ENCODE measurements at regions not wholly inside any gene's neighbourhood (a gene's known extent, or its start where the extent isn't known, plus 50 kb on each side); places are given as distances from the start of the nearest gene placed in this dataset.
A peak's percentile ranks its signal among the peaks of the same experiment; 100 is the strongest.
"Not testable (repeated sequence)": the region's sequence is repeated elsewhere in the genome, so short reads cannot be mapped to it uniquely, and the experiment has no call there.

DNA sequence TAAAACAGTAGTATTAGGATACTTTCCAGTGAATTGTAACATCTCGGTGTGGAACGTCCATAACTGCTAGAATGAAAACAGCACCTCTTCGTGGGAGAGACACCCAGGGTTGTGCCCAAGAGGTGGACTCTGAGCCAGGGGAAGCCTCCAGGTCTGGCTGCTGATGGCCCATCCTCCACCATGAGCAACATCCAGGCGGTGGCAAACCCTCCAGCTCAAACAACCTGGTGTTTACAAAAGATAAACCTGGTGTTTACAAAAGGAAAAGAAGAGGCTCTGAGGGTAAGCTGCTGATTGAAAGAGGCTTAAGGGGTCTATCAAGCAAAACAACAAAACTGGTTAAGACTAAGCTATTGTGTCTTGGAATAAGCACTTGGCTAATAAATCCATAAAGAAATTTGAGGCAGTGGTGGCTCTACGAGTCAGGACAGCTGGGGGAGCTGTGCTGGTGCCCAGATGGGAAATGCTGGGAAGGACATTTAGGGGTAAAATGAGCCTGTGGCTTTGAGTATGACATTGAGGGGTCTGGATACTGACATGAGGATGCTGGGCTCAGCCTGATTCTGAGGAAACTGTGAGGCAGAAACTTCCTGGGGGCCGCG, 909.0 kb downstream of the BRD1 start:
- H3K27ac Mint-ChIP-seq: no peak overlapping the region
- H3K4me3 Mint-ChIP-seq: no peak overlapping the region
- H3K9me3 Mint-ChIP-seq: peaks cover 6% of the 10 kb centered on the region
- DNase-seq: peak; percentile 11
- peaks cover 85% of the 10 kb centered on the region for H3K27me3 Mint-ChIP-seq
- H3K36me3 Mint-ChIP-seq (ENCODE audit: low read depth): no peaks in the 10 kb centered on the region
- no peaks in the 10 kb centered on the region for H3K4me1 Mint-ChIP-seq (ENCODE audit: low read depth)

GRCh38 chr22:48912356-48913066, 915.2 kb downstream of the BRD1 start:
- H3K9me3 Mint-ChIP-seq; DNase-seq; H3K36me3 Mint-ChIP-seq (ENCODE audit: low read depth); H3K4me3 Mint-ChIP-seq; H3K4me1 Mint-ChIP-seq (ENCODE audit: low read depth): not testable (repeated sequence)
- peak overlapping the region; percentile 59 for H3K27ac Mint-ChIP-seq
- peaks cover 51% of the 10 kb centered on the region for H3K27me3 Mint-ChIP-seq

- not testable (repeated sequence) for H3K27ac Mint-ChIP-seq; H3K4me3 Mint-ChIP-seq; DNase-seq; H3K9me3 Mint-ChIP-seq; H3K4me1 Mint-ChIP-seq (ENCODE audit: low read depth); H3K36me3 Mint-ChIP-seq (ENCODE audit: low read depth)
- peaks cover 51% of the 10 kb centered on the region for H3K27me3 Mint-ChIP-seq
These were observed 916.0 kb downstream of the BRD1 start for GRCh38 chr22:48911647-48912046.

DNA sequence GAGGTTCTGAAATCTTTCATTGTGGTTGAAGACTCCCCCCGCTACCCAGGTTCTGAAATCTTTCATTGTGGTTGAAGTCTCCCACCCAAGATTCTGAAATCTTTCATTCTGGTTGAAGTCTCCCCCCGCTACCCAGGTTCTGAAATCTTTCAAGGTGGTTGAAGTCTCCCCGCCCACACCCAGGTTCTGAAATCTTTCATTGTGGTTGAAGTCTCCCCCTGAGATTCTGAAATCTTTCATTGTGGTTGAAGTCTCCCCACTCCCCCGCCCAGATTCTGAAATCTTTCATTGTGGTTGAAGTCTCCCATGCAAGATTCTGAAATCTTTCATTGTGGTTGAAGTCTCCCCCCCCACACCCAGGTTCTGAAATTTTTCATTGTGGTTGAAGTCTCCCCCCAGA, 916.6 kb downstream of the BRD1 start:
- H3K27ac Mint-ChIP-seq; DNase-seq; H3K36me3 Mint-ChIP-seq (ENCODE audit: low read depth); H3K4me1 Mint-ChIP-seq (ENCODE audit: low read depth); H3K4me3 Mint-ChIP-seq; H3K9me3 Mint-ChIP-seq: not testable (repeated sequence)
- peaks cover 53% of the 10 kb centered on the region for H3K27me3 Mint-ChIP-seq

GRCh38 chr22:48908547-48908946, 919.1 kb downstream of the BRD1 start:
- Mint-ChIP-seq H3K9me3 (no peaks in the 10 kb centered on the region), H3K4me1 (ENCODE audit: low read depth) (peaks cover 10% of the 10 kb centered on the region), H3K27me3 (peaks cover 55% of the 10 kb centered on the region), H3K27ac (no peak overlapping the region), H3K4me3 (no peak overlapping the region), H3K36me3 (ENCODE audit: low read depth) (no peaks in the 10 kb centered on the region)
- DNase-seq: no peak

DNA sequence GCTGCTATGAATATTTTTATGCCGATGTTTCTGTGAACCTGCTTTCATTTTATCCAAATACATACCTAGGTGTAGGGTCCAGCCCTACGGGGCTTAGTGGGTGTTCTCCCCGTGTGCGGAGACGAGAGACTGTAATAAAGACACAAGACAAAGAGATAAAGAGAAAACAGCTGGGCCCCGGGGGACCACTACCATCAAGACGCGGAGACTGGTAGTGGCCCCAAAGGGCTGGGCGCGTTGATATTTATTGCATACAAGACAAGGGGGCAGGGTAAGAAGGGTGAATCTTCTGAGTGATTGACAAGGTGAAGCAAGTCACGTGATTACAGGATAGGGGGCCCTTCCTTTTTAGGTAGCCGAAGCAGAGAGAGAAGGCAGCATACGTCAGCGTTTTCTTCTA, 920.1 kb downstream of the BRD1 start:
- Mint-ChIP-seq H3K27me3 (peaks cover 62% of the 10 kb centered on the region), H3K4me3 (no peak overlapping the region), H3K27ac (no peak overlapping the region), H3K9me3 (no peaks in the 10 kb centered on the region), H3K4me1 (ENCODE audit: low read depth) (peaks cover 4% of the 10 kb centered on the region), H3K36me3 (ENCODE audit: low read depth) (no peaks in the 10 kb centered on the region)
- no peak for DNase-seq

DNA sequence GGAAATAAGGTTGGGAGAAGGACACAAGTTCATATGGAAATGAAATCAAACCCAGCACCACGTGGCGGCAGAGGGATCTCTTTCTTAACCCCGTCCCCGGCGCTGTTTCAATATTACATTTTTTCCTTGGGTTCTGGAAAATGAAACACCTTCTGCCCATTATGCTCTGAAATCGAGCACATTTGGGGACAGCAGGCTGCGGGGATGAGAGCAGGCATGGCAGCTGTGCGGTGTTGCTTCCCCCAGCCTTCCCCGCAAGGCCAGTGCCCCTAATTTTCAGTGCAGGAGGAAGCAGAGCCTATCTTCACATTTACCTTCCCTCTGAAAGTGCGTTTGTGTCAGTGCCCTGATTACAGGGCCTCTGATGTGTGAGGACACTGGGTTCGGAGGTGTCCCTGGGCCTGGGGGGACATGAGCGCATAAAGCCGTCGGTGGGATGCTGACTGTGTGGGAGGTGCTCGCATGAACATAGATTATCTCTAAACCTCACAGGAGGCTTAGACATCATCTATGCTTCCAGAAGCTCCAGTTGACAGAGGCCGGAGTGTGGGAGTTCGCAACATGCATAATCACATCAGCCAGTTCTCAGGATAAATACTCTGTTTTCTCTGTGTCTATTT, 921.3 kb downstream of the BRD1 start:
- peak; percentile 9 for DNase-seq
- no peak overlapping the region for H3K27ac Mint-ChIP-seq
- peaks cover 4% of the 10 kb centered on the region for H3K4me1 Mint-ChIP-seq (ENCODE audit: low read depth)
- no peaks in the 10 kb centered on the region for H3K36me3 Mint-ChIP-seq (ENCODE audit: low read depth)
- peaks cover 68% of the 10 kb centered on the region for H3K27me3 Mint-ChIP-seq
- H3K4me3 Mint-ChIP-seq: no peak overlapping the region
- no peaks in the 10 kb centered on the region for H3K9me3 Mint-ChIP-seq

DNA sequence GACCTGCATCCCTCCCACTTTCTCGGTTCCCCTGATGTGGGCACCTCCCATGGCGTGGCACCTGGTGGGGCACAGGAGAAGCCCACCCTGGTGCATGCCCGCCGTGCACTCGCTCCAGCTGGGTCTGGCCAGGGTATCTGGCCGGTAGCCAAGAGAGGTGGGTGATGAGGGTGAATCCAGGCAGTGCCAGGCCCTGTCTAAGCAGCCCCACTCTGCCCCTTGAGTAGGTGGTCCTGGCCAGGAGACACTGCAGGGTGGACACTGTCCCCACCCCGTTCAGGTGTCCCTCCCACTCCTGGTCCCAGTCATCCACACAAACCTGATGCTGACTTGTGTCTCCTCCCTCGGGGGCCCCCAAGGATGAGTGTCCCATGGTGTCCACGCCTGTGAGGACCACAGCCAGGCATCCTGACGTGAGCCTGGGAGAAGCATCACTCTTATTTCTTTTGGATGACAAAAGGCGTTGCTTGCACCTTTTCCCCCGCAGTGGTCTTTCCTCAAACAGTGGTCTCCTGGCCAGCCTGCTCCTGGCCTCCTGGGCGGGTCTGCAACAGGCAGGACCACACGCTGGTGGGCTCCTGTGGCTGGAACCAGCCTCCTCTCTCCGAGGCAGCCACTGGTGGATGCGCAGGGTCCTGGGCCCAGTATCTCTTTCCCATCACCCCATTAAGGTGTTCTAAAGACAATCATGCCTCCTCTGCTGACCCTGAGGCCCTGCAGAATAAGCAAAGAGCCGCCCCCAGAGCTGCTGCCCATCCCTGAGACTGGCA, 922.3 kb downstream of the BRD1 start:
- Mint-ChIP-seq H3K4me3 (no peak overlapping the region), H3K27me3 (peaks cover 70% of the 10 kb centered on the region), H3K4me1 (ENCODE audit: low read depth) (peaks cover 1% of the 10 kb centered on the region), H3K36me3 (ENCODE audit: low read depth) (no peaks in the 10 kb centered on the region), H3K9me3 (no peaks in the 10 kb centered on the region), H3K27ac (no peak overlapping the region)
- DNase-seq: peak; percentile 28

- H3K4me1 Mint-ChIP-seq (ENCODE audit: low read depth): no peaks in the 10 kb centered on the region
- peaks cover 64% of the 10 kb centered on the region for H3K27me3 Mint-ChIP-seq
These were observed 924.6 kb downstream of the BRD1 start for GRCh38 chr22:48902983-48903650.

DNA sequence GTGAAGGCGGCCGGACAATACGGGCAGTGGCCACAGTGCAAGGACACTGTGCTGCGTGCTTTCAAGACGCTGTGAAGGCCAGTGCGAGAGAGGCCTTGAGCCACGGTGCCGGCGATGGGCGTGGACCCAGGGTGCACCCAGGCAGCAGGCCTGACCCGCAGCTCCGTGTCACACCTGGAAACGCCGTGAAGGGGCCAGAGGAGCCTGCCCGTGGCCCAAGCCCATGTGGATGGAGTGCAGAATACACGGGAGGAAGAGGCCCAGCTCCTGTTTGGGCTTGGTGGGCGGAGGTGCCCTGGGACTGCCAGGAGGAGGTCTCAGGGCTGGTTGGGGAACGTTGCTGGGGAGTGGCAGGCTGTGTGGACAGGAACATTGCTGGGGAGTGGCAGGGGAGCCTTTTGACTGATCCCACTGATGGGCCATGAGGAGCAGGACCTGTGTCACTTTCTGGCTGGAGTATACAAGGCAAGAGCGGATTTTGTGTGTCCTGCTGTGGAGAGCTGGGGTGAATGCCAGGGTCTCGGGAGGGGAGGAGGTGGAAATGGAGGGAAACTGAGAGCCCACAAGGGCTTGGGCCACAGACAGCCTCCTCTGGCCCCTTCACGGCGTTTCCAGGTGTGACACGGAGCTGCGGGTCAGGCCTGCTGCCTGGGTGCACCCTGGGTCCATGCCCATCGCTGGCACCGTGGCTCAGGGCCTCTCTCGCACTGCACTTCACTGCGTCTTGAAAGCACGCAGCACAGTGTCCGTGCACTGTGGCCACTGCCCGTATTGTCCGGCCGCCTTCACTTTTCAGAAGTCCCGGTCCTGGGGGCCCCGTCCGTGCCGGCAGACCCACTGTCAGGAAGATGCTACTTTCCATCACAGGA, 925.4 kb downstream of the BRD1 start:
- no peak overlapping the region for H3K4me3 Mint-ChIP-seq
- H3K4me1 Mint-ChIP-seq (ENCODE audit: low read depth): no peaks in the 10 kb centered on the region

More at GRCh38 chr22:48902983-48903650, 924.6 kb downstream of the BRD1 start:
- Mint-ChIP-seq H3K4me3 (no peak overlapping the region), H3K9me3 (no peaks in the 10 kb centered on the region), H3K27ac (no peak overlapping the region), H3K36me3 (ENCODE audit: low read depth) (no peaks in the 10 kb centered on the region)
- DNase-seq: no peak

DNA sequence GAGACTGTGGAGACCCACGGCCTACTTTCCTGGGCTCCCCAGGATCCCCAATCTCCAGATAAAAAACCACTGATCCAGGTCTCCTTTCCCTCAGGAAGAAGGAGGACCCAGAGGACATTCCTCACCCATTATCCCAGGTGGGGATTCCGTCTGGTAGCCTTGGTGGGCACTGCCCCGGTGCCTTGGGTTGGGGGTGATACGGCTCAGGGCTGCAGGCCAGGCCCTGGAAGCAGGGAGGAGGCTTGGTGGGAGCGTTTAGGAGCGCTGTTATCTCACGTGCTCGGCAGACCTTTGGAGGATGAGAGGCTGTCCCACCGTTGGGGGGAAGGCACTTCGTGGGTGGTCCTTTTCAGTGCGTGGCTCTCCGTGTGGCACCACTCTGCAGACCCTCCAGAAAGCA, 926.3 kb downstream of the BRD1 start:
- Mint-ChIP-seq H3K36me3 (ENCODE audit: low read depth) (no peaks in the 10 kb centered on the region), H3K9me3 (no peaks in the 10 kb centered on the region), H3K4me3 (no peak overlapping the region), H3K27ac (no peak overlapping the region), H3K27me3 (peaks cover 52% of the 10 kb centered on the region), H3K4me1 (ENCODE audit: low read depth) (no peaks in the 10 kb centered on the region)
- DNase-seq: no peak

More for the DNA sequence above, 925.4 kb downstream of the BRD1 start:
- no peaks in the 10 kb centered on the region for H3K9me3 Mint-ChIP-seq
- no peaks in the 10 kb centered on the region for H3K36me3 Mint-ChIP-seq (ENCODE audit: low read depth)
- H3K27ac Mint-ChIP-seq: no peak overlapping the region
- H3K27me3 Mint-ChIP-seq: peaks cover 58% of the 10 kb centered on the region
- no peak for DNase-seq

GRCh38 chr22:48900626-48901025, 927.0 kb downstream of the BRD1 start:
- Mint-ChIP-seq H3K27me3 (peaks cover 47% of the 10 kb centered on the region), H3K4me3 (no peak overlapping the region), H3K36me3 (ENCODE audit: low read depth) (no peaks in the 10 kb centered on the region), H3K4me1 (ENCODE audit: low read depth) (no peaks in the 10 kb centered on the region), H3K27ac (no peak overlapping the region), H3K9me3 (no peaks in the 10 kb centered on the region)
- DNase-seq: no peak

DNA sequence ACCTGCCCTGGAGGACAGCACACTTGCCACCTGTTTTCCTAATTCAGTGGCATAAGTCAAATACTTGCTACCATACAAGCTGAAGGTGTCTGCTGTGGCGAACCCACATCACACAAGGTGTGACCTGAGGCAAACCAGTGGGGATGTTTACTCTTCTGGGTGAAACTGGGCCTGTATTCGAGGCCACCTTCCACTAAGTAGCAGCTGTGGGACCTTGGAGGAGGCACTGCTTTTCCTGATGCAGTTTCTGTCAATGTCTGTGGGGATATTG, 927.4 kb downstream of the BRD1 start:
- Mint-ChIP-seq H3K27ac (no peak overlapping the region), H3K36me3 (ENCODE audit: low read depth) (no peaks in the 10 kb centered on the region), H3K27me3 (peaks cover 47% of the 10 kb centered on the region), H3K4me3 (no peak overlapping the region), H3K9me3 (no peaks in the 10 kb centered on the region), H3K4me1 (ENCODE audit: low read depth) (no peaks in the 10 kb centered on the region)
- DNase-seq: no peak

All from activated T-cell treated with anti-CD3 and anti-CD28 coated beads, Interleukin-2, amount 50 U/mL, for 24 hours (primary cell).